Ishikawa (cell line): ENCODE measurements at regions not wholly inside any gene's neighbourhood (a gene's known extent, or its start where the extent isn't known, plus 50 kb on each side); places are given as distances from the start of the nearest gene placed in this dataset.

Source experiments
- EP300 ChIP-seq: IDR thresholded peaks from 2 replicates; pipeline ENCODE4 v1.6.1; 2012; ENCODE audit warnings: borderline replicate concordance
- FOXM1 ChIP-seq: IDR thresholded peaks from 2 replicates; pipeline ENCODE4 v1.6.1; 2012; ENCODE audit warnings: low read depth, borderline replicate concordance

DNA sequence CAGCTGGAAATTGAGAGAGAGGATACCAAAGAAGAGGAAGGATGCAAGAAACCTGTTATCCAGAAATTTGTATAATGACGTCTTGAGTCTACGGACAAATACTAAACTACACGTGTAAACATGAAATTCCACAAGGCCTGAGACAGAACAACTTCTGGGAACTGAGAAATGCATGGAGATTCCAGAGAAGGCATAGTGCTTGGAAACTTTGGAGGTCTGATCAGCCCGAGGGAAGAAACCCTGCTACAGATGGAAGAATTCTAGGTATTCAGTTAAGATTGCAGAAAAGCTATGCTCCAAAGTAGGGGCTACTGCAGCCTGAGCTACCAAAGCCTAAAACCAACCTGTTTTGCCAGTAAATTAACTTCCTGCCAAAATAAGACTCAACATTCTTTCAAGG lies 120.4 kb downstream of the PDCL3 start:
- TF ChIP-seq EP300 (no peak), FOXM1 (no peak)
